NCI-H187 (cell line): ENCODE measurements at regions not wholly inside any gene's neighbourhood (a gene's known extent, or its start where the extent isn't known, plus 50 kb on each side); places are given as distances from the start of the nearest gene placed in this dataset.
"Not testable (repeated sequence)": the region's sequence is repeated elsewhere in the genome, so short reads cannot be mapped to it uniquely, and the experiment has no call there.

Experiments
- DNase-seq, 2 experiments: peaks; one replicate each; lab custom pipeline; 2025; lab: John Stamatoyannopoulos, UW

DNA sequence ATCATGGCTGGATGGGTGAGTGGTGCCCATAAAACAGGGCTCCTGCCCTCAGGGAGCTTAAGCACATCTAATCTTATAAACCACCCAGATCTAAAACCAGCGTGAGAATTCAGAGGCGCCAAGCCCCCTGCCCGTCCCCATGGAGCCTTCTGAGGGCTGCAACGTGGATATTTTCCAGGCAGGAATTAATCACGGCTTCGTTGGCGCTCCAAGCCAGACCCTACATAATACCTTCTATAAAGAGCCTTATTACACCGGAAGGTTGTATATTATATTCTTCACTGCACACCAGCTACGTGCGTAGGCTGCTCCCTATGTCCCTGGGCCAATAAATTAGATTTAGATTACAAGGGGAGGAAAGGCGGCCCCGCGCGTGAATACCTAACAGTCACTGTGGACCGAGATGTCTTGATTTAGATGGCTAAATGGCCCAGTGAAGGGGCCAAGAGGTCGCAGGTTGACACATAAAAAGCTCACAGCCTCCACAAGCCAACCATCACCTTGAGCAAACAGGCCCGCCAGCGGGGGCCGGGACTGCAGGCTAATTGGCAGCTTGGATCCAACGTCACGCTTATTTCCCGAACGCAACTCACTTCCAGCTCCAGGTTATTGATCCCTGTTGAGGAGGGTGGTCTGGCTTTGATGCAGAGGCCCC, 64.7 kb upstream of the APCDD1L start:
- no peak for DNase-seq

DNA sequence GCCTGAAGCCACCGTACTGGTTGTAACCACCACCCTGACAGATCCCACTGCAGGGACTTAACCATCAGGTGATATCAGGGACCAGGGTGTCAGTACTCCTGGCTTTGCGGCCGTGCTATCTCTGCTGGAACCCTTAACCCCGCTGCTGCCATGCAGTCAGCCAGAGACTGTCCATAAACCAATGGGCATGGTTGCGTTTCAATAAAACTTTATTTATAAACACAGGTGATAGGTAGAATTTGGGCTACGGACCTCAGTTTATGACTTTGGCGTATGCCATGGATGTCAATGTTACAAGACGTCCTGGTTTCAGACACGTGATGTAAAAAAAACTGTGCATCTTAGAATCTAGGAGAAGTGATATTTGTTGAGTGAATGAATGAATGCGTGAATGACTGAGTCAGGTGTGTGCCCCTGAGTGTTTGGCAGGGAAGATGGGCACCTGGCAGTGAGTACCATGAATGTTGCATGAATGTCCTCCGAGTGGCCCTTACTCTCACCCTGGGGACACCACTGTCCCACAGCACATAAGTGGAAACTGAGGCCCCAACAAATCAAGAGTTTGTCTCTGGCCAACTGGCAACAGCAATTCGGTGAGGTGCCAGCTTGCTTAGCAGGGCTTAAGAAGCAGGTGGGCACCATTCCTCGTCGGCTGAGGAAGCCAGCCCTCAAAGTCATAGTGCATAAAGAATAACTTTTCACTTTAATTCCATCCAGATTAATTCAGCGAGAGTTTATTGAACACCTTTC, 64.0 kb upstream of the APCDD1L start:
- DNase-seq, result no peak

- no peak for DNase-seq
Measured at GRCh38 chr20:58577871-58578598, 62.8 kb upstream of the APCDD1L start.

GRCh38 chr20:58577139-58577806, 62.1 kb upstream of the APCDD1L start:
- no peak for DNase-seq

DNA sequence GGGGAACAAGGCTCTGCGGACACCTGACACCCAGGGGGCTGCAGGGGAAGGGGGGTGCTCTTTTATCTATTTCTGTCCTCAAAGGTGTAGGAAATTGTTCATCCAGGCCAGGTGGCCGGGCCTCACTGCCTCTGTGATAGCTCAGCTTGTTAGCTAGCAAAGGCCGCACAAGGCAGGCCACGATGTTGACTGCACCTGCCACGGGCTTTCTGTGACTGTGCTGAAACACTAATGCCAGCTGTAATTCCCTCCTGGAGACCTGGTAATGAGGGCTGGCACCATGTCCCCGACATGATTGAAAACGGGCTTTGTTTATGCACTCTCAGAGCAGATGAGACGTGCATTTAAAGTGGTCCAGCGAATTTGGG, 61.4 kb upstream of the APCDD1L start:
- peak in 1 of 2 experiments; percentile 2 for DNase-seq

DNA sequence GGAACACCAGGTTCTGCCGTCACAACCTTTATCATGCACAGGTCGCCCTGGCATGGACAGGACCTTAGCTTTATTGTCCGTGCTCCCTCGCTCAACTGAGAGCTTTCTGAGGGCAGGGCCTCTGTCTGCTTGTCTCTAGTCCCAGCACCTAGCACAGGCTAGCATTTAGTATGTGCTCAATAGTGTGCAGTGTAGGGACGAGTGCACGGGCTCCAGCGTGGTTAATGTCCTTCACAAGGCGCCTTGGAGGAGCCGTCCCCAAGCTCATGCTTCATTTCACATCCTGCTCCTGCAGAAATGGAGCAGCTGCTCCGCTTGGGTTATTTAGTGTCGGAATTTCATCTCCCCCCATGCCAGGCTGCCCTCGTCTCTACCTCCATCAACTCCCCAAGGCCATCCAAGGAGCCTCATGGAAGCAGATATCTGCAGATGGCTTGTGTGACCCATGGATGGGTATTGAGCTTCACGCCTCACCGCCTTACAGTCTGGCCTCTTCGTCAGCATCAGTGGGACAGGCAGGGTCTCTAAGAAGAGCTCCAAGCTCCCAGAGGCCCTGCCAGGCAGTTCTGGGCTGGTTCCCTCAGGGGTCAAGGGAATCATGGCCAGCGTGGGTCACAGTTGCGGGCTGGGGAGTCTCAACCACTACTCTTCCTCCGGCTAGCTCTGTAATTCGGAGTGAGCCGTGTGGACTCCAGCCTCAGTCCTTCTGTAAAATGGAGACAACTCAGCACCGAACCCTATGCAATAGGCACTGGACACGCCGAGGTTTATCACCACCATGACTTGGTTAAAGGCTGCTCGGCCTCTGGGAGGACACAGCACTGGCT, 60.8 kb upstream of the APCDD1L start:
- DNase-seq, result no peak

DNA sequence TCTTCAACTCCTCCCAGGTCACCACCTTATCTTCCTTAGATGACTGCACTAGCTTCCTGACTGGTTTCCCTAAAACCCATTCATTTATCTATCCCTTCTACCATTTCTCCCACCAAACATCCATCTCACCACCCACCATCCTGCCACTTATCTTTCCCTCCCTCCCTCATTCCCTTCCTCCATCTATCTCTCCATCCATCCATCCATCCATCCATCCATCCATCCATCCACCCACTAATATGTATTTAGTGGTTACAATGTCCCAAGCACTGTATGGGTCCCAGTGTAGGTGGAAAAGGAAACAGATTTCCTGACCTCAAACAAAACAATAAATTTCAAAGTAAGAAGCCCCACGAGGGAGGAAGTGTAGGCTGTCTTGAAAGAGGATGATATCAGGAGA, 59.3 kb upstream of the APCDD1L start:
- DNase-seq, result no peak

GRCh38 chr20:58573986-58574385, 58.8 kb upstream of the APCDD1L start:
- no peak for DNase-seq

GRCh38 chr20:58573257-58573656, 58.1 kb upstream of the APCDD1L start:
- DNase-seq, result no peak

DNA sequence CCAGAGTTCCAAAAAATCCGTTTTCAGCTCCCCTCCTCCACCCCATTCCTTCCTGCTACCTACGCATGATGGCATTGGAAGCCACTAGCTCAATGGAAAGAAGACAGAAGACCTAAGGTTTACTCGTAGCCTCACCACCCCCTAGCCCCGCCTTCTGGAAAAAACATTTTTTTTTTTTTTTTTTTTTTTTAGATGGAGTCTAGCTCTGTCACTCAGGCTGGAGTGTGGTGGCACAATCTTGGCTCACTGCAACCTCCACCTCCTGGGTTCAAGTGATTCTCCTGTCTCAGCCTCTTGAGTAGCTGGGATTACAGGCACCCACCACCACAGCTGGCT, 57.2 kb upstream of the APCDD1L start:
- DNase-seq, result not testable (repeated sequence)

- no peak for DNase-seq
Measured at GRCh38 chr20:58571693-58572427, 56.7 kb upstream of the APCDD1L start.

DNA sequence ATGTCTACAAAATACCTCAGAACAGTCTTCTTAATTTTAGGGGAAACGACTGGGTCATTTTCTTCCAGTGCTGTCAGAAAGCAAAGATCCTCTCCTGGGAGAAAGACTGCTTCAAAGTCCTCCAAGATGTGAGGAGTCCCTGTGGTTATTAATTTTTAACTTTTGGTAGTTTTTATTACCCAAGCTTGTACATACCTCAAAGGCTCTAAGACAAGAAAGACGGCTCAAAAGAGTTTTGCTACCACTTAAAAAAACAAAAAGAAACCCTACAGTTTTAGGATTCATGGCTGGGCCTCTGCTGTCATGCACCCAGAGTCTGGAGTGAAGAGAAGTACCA, 56.1 kb upstream of the APCDD1L start:
- DNase-seq, result no peak

- no peak for DNase-seq
Measured at GRCh38 chr20:58570204-58570859, 55.1 kb upstream of the APCDD1L start.

DNA sequence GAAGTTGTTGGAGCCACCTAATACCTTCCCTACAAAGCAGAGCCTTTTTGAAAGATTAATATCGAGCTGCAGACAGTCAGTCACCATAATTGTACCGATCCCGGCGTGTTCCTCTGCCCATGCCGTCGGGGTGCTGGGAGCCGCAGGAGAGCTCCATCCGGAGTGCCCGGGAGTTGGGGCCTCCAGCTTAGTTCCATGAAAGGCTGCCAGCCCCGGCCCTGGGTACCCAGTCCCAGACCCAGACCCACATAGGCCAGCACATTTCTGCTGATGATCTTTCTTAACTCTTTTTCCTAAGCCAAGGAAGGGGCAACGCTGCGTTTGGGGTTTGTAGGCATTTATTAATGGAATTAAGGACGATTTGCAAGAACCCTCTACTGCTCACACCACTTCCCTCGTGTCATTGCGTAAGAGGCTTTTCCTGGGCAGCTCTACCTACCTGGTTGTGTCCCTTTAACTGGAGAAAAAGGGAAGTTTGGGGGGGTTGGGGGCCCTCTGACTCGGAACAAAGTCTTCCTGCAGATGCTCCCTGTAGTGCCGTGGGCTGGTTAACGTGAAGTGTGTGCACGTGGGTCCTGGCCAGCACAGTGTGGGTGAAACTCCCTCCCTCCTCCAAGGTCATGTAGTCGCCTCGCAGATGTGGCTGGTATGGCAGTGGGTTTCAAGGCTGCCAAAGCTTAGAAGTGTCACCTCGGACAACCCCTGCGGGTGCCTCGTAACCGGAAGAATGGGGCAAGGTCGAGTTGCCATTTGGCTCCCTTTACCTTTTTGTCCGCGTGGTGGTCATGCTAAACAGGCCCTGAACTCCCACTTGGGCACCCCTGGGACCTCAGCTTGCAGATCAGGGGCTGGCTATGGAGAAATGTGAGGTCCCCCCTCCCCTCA, 54.3 kb upstream of the APCDD1L start:
- no peak for DNase-seq

DNA sequence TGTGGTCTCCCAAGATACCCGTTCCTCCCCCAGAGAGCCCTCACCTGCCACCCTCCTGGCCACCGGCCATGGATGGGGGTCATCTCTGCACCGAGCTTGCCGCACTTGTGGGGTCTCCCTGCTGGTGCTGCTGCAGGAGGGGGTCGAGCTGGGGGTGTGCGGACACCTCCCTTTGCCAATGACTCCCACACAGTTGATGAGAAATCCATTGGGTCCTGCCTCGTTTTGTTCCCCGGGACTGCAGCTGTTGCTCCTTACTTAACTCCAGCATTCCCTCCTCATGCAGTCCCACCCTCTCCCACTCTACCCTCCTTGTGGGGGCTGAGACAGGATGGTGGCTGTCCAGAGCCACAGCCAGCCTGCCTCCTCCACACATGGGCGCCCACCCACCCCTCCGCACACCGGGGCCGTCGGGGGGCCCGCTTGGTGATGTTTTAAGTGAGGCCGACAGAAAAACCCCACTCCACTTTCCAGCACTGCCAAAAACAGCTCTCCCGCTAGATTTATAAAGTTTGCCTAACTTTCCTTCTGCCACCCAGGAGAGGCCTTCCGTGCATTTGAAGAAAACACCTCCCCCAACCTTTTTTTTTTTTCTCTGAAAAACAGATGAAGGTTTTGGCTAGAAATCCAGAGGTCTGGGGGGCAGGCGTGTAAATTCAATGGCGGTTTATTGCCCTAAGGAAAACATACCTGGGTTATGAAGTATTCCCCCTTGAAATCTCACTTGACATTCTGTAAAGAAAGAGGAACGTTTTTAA, 53.5 kb upstream of the APCDD1L start:
- DNase-seq, result no peak

GRCh38 chr20:58568126-58568482, 52.9 kb upstream of the APCDD1L start:
- no peak for DNase-seq

- DNase-seq, result no peak
Measured at GRCh38 chr20:58567437-58567836, 52.2 kb upstream of the APCDD1L start.

- no peak for DNase-seq
Measured at GRCh38 chr20:58566981-58567380, 51.8 kb upstream of the APCDD1L start.
